T-helper 2 cell (primary cell): ENCODE measurements at regions not wholly inside any gene's neighbourhood (a gene's known extent, or its start where the extent isn't known, plus 50 kb on each side); places are given as distances from the start of the nearest gene placed in this dataset.
A peak's percentile ranks its signal among the peaks of the same experiment; 100 is the strongest.

Experiments
- DNase-seq, 5 experiments: peaks; one replicate each; pipeline versions ENCODE4 v3.0.0 to v3.0.0-alpha.2; 2012 to 2022

DNA sequence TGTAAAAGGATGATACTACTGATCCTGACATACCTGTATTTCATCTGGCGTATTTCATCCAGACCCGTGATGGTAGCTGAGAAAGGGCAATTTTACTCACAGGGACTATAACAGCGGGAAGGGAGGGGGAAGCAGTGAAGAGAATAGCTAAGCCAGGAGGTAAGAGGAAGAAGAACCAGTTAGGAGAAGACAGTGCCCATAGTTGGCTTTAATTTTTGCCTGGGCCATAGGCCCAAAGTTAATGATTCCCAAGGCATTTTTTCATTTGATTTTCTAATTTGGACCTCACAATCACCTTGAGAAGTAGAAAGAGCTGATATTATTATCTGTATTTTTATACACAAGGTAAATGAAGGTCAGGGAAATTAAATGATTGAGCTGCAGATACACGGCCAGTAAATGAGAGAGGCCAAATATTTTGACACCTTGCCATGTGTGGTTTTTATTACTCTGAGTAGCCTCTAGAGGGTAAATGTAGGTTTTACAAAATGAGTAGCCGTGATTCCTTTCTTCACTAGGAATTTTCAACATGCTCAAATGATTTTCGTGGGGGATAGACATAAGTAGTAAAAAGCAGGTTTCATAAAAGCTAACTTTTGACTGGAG is 382.2 kb downstream of the FUT8 start:
- no peak for DNase-seq

DNA sequence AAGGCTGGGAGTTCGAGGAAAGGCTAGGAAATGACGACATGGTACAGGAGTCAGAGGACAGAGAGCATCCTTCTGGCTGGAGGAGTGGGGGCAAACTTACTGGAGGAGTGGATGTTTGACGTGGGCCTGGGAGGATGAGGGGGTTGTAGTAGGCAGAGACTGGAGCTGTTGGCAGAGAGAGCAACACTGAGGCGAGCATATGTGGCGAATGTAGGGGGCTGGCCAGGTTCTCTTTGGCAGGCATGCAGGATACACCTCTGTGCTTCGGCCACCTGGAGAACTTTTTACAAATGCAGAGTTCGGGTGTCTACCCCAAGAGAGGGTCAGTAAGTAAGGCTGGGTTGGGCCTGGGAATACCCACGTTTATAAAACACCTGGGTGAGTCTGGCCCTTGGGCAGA is 385.7 kb downstream of the FUT8 start:
- DNase-seq, result no peak

DNA sequence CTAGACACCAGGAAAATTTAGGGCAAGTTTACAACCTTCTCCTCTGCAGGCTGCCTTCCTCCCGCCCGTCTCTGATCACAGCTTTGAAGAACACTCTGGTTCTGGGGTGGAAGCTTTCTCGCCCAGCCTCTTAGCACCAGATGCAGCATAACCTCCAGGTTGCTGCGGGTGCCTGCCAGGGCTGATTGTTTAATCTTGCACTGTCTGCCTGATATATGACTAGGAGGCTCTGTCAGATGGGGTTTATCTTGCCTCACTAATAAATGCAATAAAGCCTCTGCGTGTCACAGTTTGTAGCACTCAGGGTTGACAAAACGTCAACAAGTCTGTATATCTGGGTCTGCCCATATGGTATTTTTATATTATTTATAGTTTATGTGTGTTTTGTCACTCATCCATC is 388.2 kb downstream of the FUT8 start:
- DNase-seq, result no peak

DNA sequence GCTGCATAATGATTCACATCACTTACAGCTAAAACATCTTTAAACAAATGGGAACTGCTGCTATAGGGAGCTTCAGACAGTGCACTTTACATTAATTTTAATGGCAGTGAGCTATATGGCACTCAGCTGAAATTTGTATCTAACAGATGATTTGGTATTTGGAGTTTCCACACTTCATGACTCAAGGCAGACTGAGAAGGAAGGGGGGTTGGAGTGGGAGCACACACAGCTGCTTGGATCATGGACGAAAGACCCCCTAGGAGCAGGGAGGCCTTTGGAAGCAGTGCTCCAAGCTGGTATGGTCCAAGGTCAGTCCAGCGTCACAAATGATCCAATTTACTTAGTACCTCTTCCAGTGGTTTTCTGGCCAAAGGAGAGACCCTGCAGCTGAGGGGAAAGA is 389.7 kb downstream of the FUT8 start:
- no peak for DNase-seq

DNA sequence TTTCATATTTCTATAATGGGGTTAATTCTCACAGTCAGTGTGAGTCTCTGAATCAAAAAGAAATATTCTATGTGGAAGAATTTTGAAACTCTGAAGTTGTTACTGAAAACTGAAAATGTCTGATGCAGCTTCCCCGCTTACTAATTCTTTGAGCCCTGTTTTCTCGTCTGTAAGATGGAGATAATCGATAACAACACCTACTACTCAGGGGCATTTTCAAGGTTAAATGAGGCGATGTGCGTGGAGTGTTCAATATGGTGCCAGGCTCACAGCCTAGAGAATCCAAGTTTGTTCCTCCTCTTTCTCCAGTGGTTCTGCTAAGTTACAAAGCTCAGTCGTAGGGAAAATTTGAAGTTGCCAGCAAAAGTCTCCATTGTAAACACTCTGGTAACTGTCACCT is 391.4 kb downstream of the FUT8 start:
- peak in 1 of 5 experiments; percentile 63 for DNase-seq

DNA sequence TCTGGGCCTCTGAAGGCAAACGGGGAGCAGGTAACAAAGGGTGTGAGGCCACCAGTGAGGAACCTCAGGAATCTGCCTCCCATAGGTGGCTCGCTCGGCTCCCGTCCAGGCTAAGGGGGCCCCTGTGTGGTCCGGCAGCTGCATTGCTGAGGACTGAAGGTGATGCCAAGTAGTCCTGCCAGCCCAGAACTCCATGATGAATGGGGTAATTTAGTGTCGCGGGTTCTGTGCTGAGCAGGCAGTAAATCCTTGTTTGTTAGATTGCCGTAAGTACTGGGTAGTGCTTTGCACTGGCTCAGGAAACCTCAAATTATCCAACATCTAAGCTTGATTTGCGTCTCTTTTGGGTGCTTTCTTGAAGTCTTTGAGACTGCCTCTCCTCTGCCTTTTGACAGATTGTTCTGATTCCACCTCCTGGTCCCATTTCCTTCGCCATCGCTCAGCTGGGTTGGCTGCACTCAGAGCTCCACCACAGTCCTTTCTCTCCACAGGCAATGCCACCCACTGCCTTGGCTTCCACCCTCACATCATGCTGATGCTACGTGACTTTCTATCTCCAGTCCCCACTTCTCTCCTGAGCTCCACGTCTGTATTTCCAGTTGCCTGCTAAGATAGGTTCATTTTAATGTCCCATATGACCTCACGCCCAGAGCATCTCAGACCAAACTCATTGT is 392.0 kb downstream of the FUT8 start:
- peak in 1 of 5 experiments; percentile 45 for DNase-seq

DNA sequence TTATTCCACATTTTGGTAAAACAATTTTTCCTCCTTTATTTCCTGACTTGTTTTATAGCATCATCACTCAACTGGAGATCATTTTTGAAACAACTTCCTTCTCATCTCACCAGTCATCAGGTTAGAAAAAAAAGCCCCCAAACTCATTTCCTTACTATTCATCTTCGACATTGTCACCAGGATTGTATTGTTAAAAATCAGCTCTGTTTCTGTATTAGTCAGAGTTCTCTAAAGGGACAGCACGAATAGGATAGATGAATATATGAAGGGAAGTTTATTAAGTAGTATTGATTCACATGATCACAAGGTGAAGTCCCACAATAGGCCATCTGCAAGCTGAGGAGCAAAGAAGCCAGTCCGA is 392.6 kb downstream of the FUT8 start:
- DNase-seq, result peak in 1 of 5 experiments; percentile 70

DNA sequence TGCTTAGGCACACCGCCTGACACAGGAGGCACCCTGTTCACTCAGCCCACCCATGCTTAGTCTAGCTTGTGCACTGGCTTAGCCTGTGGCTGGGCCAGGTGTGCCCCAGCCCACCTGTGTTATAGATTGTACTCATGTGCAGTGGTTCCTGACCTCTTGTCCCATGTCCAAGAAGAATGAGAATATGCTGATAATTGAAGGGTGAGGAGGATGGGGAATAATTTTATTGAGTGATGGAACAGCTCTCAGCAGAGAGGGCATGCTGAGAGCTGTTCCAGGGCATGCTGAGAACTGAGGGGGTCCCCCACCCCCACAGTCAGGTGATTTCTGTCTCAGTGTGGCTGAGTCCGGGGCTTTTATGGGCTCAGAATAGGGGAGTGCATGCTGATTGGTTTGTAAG is 395.9 kb downstream of the FUT8 start:
- DNase-seq, result no peak

DNA sequence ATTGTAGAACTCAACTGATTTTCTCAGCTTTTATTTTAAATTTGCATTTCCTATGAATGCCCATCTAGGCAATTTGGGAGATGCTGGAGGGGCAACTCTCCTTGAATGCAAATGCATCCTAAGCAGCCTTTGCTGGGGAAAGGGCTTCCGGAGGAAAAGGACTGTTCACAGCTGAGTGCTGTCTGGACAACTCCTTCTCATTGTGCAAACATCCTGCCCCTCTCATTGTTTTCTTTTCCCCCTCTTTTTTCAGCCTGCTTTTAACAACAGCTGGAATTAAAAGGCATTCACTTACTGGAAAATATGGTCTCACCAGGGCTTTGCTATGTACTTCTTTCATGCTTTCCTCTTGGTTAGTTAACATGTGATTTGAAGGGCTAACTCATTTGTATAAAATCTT is 397.8 kb downstream of the FUT8 start:
- DNase-seq, result no peak

DNA sequence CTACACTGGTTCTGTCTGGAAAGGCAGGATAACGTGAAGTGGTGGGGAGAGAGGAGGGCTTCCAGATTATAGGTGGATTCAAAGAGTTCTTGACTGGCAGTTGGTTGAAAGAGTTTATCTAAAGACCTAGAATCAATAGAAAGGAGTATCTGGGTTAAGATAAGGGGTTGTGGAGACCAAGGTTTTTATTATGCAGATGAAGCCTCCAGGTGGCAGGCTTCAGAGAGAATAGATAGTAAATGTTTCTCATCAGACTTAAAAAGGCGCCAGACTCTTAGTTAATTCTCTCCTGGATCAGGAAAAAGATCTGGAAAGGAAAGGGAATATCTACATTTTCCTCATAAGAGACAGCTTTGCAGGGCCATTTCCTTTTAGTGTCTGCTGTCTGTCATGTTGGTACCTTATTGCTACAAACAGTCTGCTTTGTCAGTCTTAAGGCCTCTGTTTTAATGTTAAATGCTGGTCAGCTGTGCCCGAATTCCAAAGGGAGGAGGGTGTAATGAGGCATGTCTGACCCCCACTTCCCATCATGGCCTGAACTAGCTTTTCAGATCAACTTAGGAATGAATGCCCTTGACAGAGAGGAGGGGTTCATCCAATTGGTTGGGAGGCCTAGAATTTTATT is 401.3 kb downstream of the FUT8 start:
- DNase-seq, result no peak

DNA sequence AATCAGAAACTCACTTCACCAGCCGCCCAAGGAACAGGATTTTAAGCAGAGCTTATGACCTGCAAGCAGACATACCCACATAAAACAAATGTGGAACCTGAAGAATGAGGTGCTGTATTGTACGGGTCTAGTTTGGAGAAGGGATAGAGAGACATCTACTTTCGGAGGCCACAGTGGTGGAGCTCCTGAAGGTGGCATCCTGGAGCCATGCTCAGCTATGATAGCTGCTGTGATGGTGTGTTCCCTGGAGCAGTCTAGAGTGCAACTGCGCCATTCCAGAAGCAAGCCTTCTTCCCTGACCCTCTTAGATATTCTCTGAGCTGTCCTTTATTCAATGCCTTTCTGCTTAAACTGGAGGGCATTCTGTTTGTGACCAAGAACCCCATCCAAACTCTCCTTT is 402.6 kb downstream of the FUT8 start:
- no peak for DNase-seq

DNA sequence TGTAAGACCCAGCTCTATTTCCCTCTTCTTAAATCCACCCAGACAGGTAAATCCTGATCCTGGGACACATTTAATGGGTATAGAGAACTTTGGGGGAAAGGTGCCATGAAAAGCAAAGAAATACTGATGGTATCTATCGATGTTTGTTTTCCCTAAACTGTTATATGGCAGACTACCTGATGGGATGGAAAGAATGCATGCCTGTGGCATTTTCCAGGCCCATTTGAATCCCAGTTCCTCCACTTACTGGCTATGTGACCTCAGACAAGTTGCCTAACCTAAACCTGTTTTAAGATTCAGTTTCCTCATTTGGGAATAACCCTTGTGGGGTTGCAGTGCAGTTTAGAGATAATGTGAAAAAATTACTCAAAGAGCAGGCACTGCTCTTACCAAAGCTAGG is 404.5 kb downstream of the FUT8 start:
- no peak for DNase-seq

DNA sequence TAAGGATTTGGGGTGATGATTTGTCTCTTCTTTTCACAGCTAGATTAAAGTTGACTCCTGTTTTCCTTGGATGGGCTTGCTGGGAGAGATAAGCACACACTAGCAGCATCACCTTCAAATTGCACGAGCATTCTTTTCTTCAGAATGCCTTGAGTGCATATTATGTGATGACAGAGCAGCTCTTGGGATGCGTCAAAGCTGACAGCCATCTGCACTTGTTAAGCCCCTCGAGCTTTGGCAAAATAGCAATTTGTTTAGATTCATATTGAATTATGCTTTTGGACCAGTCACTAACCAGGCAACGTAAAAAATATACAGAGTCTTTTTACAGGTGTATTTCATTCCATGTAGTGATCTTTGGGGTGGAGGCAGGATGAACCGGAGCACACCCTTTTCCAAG is 407.0 kb downstream of the FUT8 start:
- no peak for DNase-seq

DNA sequence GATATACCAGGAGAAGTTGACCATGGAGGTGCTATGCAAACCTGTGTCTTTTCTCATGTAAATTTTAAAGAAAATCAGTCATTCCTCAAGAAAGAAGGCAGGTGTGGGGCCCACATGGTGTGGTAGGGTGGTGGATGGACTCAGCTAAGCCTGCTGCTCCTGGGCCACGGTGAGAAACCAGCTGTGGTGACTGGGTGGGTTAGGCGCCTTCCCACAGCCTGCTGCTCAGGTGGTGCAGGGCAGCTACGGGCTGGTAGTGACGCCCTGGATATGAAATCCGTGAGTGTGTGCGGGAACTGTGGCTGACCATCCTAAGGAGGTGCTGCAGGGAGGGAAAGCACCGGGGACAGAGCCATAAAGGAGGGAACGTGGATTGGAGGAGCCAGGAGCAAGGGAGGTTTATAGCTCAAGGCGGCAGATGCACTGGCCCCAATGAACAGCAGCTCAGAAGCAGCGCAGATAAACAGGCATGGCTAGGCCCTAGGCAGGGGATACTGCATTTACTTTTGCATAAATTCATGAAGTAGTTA is 408.8 kb downstream of the FUT8 start:
- DNase-seq, result no peak

DNA sequence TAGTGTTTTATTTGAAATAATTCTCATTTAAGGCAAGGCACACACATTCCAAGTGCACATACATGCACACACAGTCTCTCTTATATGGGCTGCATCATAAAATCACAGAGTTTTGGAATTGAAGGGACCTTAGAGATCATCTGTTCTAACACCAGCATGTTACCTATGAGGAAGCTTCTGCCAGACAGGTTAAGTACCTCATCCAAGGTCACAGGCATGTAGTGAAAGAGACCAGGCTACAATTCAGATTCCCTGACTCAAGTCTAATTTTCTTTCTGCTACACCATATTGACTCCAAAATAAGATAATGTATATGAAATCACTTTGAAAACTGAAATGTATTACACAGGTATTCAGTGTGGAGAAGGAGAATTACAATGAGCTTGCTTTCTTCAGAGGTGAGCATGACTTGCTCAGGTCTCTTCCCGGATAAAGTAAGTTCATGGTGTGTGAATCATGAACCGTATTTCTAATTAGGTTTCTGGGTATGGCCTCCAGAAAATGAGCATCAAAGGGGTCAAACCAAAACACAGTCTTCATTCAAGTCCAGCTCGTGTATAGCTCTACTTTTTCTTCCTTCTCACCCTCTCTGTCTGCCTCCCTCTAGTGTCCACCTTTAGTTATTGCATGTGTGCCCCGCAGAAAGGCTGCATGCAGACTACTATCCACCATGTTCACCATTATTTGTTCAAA is 411.9 kb downstream of the FUT8 start:
- DNase-seq, result peak in 4 of 5 experiments; percentile 23 to 82 (median 32)

DNA sequence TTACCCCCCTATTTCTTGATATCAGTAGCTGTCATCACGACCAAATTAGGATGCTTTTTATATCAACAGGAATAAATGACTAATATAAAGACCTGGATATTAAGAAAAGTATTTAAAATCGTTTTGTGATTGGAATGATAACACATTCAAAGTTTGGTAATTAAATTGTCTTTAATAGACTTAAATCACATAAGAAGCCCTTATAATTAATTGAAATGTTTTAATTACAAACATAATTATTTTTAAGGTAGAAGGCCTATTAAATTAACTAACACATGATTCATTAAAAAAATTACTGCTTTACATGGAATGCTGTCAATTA is 412.4 kb downstream of the FUT8 start:
- no peak for DNase-seq

DNA sequence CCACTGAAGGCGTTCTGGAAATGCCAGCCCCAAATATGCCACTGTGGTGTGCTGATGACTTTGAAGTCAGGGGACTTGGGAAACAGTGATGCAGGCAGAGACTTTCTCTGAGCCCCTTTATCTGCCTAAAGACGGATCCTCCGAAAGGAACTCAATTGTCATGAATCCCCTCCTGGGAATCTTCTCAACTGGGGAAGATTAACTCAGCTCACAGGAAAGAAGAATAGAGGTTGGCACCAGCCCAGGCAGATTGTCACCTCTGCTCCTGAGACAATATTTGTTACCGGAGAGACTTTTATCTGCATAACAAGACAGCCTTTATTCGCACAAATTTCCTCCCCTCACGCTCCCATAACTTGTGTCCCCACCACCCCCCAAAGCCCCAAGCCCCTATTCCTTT is 414.4 kb downstream of the FUT8 start:
- no peak for DNase-seq

DNA sequence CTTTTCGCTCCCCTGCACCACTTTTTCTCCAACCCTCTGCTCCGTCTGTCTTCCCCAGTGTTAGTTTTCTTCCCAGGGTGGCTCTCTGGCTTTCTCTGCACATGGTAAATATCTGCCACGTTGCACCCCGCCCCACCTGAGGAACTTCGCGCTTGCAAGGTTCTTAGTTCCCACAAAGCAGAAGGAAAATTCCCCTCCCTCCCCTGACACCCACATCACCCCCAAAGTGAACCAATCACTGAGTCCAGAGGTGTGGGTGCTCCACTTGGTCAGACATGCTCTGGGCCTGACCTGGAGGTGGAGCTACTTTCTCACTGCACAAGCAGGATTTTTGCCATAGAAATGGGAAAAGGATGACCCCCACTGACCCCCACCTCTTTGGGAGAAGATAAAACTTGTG is 415.0 kb downstream of the FUT8 start:
- DNase-seq, result no peak

DNA sequence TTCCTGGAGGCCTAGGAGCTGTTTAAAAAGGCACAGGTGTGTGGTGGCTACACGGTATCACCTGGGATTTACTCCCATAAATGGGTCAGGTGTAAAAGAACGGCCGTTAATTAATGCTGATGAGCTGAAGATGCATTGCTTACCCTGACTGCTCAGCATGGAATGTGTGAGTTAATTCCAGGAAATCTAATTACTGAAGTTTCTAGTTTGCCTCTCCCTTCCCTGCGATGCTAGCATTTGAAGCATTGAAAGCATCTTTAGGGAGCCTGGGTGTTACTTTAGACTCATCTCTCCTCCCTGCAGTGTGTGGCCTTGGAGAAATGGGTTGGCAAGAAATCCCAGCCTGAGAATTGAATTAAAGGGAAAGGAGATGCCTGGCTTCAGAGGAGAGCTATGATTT is 415.9 kb downstream of the FUT8 start:
- no peak for DNase-seq

DNA sequence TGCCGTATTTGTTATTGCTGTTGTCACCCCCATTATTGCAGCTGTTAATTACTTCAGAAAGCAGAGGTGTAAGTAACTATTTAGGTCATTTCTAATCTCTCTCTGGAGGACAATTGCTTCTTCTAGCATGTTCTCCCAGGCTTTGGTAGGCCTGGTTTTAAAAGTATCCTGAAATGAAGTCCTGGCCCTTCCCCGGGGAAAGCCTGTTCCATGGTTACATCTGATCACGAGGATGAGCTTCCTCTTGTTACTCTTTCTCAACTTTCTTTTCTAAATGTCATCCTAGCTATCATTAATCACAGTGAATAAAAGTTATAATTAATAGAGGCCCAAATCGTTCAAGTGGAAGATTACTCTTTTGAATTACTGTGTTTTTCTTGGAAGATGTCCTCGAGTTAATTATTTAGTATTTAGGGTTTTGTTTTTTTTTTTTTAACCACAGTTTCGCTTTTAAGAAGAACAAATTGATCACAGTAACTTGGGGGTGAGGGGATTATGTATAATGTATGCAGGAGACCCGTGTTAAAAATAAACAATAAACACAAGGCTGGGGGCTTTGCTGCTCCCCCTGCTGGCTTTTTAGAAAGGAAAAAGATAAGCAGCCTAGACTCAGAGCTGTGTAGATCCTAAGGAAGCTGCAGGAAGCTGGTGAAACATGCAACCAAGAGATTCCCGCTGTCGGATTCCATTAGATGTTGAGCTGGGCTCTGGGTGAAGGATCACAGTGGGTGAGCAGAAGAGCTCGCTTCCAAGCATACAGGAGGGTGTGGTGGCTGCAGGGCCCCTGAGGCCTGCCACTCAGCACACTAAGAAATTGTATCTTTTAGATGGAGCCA is 420.1 kb downstream of the FUT8 start:
- DNase-seq, result no peak

DNA sequence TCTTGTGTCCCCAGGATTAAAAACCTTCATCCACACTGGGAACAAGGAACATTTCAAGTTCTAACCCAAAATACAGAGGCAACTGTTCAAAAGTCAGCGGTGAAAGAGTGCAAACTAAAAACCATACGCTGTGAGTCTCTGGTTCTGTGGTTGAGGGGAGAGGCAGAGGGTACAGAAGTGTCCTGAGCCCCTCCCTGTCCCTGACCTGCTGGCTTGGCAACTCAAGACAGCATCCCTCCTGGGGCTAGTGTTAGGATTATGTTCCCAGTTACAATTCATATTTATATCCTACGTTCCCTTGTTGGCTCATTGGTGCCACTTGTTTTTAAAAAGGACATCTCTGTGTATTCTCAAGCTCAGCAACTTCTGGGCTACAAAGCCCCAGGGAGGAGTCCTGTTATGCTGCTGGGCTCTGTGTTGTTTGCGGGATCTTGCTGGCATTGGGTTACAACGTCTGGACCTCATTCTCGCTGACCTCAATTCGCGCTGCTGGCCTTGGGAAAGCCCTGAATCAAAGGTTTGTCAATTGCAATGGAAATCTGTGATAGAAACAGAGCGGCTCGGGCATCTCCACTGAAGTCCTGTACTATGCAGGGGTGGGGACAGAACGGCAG is 420.8 kb downstream of the FUT8 start:
- DNase-seq, result no peak

DNA sequence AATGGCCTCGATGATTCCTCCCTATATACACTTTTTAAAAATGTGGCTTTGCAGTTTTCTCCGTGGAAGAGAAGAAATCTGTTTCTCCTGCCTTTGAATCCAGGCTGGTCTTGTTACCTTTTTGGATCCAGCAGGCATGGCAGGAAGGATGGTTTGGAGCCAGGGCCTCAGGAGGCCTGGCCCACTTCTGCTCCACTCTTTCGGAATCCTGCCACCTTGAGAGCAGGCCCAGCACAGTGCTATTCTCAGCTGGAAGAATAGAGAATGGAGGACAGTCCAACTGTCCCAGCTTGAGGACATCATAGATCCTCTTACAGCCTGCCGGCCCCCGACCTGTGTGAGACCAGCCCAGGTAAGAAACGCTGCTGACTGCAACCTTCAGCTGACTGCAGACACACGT is 421.5 kb downstream of the FUT8 start:
- no peak for DNase-seq

DNA sequence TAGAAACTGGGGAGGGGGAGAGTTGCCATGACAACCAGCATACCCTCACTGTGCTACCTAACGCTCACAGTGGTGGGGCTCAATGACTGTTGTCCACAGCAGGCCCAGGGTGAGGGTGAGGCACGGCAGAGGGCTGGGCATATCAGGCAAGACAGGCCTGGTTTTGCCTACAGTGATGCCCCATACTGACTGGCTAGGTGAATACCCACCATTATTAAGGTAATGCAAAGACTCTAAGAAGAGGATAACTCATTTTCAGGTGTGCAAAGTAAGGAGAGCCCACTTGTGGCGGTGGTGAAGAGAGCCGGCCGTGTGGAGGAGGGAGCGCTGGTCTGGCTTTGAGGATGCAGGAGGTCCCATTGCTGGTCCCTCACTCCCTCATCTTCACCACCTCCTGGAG is 422.3 kb downstream of the FUT8 start:
- DNase-seq, result no peak
